GM23248 (cell line): ENCODE measurements at regions not wholly inside any gene's neighbourhood (a gene's known extent, or its start where the extent isn't known, plus 50 kb on each side); places are given as distances from the start of the nearest gene placed in this dataset.

ENCODE experiments used
- EZH2 ChIP-seq: fragments of 200-600 bp; sonication (generic); IDR thresholded peaks from 2 replicates; pipeline ENCODE4 v1.6.1; 2018; ENCODE audit warnings: antibody characterized with exemption, mild to moderate bottlenecking; ENCODE audit not compliant: insufficient read depth, poor library complexity, severe bottlenecking
- EZH2phosphoT487 ChIP-seq: fragments of 200-600 bp; sonication (generic); IDR thresholded peaks from 2 replicates; pipeline ENCODE4 v1.6.1; 2018; ENCODE audit warnings: antibody characterized with exemption, moderate library complexity, mild to moderate bottlenecking, low read depth; ENCODE audit not compliant: insufficient read depth

- TF ChIP-seq EZH2phosphoT487: no peak
- no peak for TF ChIP-seq EZH2
Measured at GRCh38 chr11:80451105-80451504, 1010.3 kb upstream of the TENM4 start.
